NOMO-1 (cell line): ENCODE measurements at regions not wholly inside any gene's neighbourhood (a gene's known extent, or its start where the extent isn't known, plus 50 kb on each side); places are given as distances from the start of the nearest gene placed in this dataset.
"Not testable (repeated sequence)": the region's sequence is repeated elsewhere in the genome, so short reads cannot be mapped to it uniquely, and the experiment has no call there.

ENCODE experiments used
- DNase-seq, 2 experiments: peaks; one replicate each; lab custom pipeline; 2025; ENCODE audit not compliant: unreplicated experiment in 2 of 2; lab: John Stamatoyannopoulos, UW

DNA sequence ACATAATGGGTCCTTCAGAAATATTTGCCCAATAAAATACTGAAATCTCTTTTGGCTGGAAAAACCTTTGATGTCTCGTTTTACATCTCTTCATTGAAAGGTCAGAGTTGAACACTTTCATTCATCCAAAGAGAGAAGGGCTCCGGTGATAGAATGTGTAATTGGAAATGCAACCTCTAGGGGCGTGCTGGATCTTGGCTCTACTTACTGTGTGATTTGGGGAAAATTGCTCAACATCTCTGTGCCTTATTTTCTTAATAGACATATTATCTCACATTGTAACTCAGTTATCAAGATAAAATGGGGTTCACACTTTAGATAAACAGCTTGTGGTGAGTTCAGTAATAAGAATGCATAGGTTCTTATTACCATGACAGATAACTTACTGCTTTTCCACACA is 1444.1 kb downstream of the SLITRK5 start:
- no peak for DNase-seq

DNA sequence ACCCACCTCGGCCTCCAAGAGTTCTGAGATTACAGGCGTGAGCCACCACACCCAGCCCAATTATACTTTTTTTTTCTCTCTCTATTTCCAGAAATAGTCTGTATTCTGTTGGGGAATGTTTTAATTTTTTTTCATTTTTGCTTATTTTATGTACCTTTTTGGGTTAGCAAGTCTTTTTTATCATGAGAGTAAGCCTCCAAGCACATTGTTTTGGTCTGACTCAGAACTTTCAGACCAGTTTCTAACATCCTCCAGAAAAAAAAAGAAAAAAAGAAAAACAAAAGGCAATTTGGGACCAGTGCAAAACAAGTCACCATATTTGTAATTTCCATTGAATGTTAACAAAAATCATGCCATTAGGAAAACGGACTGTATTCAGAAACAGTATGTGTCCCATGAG is 1465.5 kb downstream of the SLITRK5 start:
- DNase-seq: no peak

DNA sequence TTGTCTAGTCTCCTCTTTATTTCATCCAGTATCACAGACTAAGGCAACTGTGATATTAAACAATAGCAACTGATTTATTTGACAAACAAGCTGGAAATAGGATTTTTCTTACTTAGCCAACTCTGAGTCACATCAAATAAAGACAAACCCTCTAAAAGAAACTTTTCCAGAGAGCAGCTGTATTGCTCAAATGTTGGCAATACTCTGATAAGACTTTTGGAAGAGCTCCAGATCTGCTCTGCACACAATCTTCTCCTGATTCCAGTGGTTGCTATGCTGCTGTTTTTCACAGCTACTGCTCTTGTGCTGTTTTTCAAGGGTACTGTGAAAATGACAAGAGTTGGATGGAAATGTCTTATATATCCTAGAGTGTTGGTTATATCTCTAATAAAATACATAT is 1479.2 kb downstream of the SLITRK5 start:
- DNase-seq: no peak

DNA sequence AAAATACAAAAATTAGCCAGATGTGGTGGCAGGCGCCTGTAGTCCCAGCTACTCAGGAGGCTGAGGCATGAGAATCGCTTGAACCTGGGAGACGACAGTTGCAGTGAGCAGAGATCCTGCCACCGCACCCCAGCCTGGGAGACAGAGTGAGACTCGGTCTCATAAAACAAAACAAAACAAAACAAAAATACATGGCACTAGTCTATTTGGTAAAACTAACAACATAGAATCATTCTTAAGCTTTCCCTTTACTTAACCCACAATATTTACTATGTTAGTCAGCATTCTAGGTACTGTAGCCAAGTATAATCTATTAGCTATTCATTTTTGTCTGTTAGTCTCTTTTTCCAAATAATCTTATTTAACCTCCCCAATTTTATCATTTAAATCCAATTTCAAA is 1482.8 kb downstream of the SLITRK5 start:
- no peak for DNase-seq

DNA sequence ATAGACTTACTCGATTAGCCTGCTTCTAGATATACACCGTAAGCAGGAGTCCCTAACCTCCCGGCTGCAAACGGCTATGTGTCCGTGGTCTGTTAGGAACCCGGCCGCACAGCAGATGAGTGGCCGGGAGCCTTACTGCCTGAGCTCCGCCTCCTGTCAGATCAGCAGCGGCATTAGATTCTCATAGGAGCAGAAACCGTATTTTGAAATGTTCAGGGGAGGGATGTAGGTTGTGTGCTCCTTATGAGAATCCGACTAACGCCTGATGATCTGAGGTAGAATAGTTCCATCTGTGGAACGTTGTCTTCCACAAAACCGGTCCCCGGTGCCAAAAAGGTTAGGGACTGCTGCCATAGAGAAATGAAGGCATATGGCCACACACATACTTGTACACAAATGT is 1491.9 kb downstream of the SLITRK5 start:
- DNase-seq: no peak

DNA sequence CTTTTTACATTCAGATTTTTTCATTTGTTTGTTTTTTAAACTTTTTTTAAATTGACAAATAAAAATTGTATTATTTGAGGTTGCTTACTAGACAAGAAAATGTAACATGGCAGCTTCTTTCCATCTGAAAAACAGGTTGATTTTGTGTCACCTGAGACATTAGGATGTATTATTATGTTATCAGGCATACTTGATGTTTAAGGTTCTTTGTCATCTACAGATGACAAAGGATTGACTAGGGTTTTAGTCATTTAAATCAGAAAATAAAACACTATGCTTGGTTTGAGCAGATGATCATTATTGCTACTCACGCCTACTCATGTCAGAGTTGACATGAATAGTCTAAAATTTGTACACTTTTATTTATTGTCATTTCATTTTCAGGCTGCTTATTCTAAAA is 1494.5 kb downstream of the SLITRK5 start:
- no peak for DNase-seq

DNA sequence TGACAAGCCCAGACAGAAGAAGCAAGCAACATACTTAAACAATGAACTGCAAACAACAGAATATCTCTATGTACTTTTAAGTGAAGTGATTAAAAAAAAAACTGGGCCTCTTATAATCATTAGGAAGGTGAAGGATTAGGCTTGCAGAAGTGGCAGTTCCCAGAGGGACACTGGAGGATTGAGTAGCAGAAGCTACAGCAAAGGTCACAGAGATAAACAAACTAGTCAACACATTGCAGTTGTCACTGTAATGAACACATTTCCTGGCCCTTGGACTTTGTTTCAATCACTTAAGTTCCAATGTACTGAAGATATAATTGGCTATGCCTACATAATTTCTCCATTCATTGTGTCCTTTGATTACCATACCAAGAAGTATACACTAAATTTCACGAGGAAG is 1498.8 kb downstream of the SLITRK5 start:
- DNase-seq: no peak

DNA sequence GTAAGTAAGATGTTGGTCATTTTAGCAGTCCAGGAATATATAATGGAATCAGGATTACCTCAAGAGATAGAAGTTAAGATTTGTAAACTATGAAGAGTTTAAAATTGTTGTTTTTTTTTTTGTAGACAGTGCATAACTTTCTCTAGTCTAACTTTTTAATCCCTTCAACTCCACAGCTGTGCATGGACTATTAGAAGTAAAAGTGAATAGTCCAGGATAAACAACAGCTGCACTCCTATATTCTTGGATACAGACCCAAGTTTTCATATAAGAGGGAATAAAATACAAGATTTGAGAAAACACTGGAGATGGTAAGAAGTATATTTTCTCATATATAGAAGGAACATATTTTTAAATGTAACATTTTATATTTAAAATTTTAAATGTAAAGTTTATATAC is 1509.9 kb downstream of the SLITRK5 start:
- no peak for DNase-seq

DNA sequence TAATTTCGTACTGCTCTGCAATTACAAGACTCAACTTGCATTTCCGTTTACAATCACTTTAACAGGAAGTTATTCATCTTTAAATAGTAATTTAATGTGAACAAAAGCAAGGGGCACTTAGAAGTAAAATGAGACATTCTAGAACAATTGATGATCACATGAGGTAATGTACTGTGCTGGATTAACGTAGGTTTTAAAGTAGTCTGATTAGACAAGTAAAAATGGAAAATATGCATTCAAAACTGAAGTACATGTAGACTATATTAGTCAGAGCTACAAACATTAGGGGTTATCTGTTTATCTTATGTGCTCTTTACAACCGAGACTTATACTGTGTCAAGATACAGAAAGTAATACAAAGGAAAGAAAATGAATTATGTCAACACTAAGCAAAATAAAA is 1528.0 kb downstream of the SLITRK5 start:
- DNase-seq: no peak

DNA sequence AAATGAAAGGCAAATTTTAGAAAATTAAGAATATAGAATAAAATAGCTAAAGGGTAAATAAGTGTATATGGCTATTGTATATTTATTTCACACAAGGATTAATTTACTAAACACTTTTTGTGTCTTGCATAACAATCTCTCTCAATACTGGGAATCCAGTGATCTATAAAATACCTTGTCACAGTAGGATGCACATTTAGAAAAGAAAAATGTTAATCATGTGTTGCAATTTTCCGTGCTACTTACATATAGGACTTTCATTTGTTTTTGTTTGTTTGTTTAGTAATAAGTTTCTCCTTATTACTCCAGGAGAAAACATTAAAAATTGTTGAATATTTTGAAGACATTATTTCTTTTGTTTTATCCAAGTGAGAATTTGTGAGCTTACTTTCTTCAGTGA is 1533.3 kb downstream of the SLITRK5 start:
- DNase-seq: no peak

DNA sequence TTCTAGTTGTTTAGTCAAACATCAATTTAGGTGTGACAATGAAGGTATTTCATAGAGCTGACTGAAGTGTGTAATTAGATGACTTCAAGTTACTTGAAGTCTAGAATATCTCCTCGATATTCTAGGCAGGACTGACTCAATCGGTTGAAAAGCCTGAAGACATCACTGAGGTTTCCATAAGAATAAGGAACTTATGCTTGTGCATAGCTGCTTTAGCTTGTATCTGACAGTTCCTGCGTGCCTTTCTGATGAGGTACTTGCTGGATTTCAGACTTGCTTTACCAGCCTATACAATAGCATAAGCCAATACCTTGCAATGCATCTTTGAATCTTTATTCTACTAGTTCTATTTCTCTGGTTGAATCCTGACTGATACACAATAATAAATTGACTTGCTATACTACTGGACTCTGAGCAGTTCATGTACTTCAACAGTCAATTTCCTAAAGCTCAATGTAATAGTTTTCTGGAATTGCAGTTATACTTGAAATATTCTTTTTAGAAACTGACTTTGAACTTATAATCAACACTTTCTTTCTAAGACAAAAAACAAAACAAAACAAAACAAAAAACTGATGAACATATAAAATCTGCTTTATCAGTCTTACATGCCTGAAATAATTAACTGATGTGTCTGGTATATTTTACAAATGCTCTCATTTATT is 1534.8 kb downstream of the SLITRK5 start:
- no peak for DNase-seq

DNA sequence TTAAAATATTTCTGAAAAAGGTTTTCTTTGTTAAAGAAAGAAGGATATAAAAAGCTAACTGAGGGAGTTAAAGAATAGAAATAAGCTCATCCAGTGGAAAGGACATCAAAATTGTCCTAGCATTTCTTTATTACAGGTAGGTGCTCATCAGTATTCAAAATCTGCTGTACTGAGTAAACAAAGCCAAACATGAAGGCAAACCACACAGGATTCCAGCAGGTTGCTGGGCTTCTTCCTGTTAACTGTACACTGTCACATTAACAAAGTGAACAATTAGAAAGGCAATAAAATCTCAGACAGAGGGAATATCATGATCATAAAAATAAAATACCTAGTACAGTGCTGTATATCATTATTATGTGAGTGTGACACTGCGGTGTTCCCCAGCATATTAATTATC is 1541.0 kb downstream of the SLITRK5 start:
- DNase-seq: no peak

DNA sequence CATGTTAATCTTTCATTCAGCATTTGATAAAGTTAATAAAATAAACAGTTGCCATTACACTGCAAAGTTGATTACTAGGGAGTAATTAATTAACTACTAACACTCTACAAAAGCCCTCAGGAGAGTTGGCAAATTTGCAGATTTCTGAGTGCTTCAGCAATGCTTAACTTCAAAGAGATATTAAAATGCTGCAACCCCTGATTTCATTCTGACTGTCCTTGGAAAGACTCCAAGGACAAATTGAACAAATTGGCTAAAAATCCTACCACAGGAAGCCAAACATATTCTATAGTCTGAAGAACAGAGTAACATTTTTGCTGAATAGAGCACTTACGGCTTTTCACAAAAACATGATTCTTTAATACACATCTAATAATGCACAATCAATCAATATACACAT is 1543.0 kb downstream of the SLITRK5 start:
- DNase-seq: no peak

DNA sequence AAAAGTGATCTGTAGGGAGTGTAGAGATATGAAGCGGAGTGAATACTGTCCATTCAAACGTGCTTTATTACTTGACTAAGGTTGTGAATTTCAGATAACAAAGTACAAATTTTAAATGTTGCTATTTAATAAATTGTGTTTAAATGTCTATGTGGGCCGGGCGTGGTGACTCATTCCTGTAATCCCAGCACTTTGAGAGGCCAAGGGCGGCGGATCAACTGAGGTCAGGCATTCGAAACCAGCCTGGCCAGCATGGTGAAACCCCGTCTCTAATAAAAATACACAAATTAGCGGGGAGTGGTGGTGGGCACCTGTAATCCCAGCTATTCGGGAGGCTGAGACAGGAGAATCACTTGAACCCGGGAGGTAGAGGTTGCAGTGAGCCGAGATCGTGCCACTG is 1544.1 kb downstream of the SLITRK5 start:
- DNase-seq: not testable (repeated sequence)

DNA sequence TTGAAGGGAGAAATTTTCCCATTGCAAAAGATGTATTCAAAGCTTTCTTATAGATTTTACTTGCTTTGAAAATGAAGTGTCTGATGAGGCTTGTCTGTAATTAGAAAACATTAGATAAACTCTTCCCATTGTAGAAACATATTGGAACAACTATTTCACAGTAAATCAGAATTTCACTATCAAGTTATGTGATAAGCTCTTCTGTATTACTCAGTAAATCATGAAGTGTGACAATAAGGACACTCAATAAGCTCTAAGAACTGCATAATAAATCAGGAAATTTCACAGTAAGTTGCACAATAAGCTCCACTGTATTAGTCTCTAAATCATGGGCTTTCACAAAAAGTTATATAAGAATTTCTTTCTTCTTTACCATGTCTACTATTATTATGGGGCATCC is 1546.6 kb downstream of the SLITRK5 start:
- DNase-seq: no peak

DNA sequence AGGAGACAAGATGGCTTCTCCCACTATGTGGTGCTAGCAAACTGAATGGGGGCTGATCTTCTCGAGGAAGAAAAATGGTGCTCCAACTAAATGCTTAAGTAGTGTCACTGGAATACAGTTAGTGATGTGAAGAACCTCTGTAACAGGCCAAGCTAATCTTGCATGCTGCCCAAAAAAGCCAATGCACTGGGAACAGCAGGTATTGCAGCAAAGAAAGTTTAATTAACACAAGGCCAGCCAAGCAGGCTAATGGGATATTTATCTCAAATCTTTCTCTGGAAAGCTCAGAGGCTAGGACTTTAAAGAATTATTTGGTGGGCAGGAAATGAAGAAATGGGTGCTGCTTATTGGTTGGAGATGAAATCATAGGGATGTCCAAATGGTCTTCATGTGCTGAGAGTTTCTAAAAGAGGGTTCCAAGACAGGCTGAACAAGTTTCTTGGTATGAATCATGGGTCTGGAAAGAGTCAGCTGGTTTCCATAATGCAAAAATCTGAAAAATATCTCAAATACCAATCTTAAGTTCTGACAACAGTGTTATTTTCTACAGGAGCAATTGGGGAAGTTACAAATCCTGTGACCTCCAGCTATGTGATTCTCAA is 1550.5 kb downstream of the SLITRK5 start:
- no peak for DNase-seq

DNA sequence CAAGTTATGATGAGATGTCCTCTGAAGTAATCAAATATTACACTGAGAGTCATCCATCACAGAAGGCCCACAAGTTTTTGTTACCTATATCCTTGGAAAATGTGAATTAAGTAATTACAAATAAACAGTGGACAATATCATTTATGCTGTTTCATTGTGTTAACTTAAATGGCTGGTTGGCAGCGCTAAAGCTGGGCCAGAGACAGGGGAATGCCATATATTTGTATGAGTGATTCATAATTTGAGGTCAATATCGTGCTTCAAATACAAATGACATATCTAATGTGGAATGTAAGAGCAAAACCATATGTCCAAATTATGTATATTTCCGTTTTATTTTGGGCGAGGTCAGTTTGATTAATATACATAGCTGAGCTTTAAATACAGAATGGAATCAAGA is 1556.2 kb downstream of the SLITRK5 start:
- no peak for DNase-seq

DNA sequence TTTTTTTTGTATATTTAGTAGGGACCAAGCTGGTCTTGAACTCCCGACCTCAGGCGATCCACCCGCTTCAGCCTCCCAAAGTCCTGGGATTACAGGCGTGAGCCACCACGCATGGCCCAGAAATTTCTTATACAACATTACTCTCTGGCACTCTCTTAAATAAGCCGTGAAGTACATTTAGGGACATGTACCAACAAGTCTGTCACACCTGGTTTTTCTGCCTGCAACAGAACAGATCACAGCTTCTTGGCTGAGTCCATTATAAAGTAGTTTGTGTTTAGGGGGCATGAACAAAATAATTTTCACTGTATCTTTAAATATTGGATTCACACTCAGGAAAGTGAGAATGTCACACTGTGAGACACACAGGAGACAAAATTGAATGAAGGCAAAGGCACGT is 1567.3 kb downstream of the SLITRK5 start:
- DNase-seq: no peak

DNA sequence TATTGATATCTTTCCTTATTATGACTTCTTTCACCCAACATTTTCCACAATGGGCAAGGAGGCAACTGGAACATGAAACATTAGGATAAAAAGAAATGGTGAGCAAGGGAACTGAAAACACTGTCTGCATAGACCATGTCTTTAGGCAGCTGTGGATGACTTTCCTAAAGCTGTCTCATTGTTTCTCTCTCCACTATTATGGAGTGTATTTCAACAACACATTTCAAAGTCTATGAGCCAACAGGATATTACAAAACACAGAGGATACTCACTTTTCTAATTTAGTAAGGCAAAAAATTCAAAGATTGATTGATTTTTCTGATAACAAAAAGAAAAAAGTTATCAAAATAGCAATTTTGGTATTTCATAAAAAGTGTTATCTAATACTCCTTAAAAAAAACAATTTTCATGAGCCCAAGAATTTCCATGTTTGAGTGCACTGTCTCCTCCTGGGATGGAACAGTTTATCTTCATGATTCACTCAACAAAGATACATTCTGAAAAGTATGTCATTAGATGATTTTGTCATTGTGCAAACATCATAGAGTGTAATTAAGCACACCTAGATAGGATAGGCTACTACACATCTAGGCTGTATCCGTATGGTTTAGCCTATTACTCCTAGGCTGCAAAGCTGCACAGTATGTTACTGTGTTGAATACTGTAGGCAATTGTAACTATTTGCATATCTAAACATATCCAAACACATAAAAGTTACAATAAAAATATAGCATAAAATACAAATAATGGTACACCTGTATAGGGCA is 1568.4 kb downstream of the SLITRK5 start:
- DNase-seq: no peak

DNA sequence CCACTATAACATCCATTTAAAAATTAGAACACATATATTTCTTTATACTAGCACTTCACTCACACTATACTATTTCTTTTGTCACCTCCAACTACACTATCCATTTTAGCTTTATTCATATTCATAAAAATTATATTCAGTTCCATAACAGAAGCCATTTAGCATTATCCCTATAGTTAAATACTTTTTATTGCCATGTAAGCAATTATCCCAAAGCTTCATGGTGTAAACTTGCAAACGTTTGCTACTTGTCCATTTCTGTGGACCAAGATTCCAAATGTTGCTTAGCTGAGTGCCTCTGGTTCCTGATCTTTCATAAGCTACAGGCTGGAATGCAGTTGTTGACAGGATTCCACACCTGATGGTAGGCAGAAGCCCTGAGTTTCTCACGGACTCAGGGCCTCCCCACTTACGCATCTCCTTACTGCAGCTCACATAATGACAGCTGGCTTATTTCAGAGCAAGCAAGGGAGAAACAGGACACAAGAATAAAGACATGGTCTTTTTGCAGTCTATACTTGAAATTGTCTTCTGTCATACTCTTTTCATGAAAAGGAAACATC is 1584.8 kb downstream of the SLITRK5 start:
- no peak for DNase-seq

DNA sequence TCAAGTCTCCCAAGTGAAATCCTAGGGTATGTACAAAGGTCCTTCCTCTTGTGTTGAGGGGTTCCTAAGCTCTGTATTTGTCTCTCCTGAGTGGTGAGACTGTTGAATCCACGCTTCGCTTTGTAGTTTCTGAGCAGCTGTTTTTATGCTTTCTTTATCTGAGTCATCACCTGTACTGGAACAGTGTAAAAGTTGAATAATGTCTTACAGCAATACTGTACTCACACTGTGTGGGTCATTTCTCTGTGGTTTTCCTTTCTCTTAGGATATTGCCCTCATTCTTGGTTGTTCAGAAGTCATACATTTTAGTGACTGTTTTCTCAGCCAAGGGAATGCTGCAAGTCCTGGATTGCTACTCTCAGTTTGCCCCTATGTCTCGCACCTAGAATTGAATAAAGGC is 1596.6 kb downstream of the SLITRK5 start:
- DNase-seq: no peak

DNA sequence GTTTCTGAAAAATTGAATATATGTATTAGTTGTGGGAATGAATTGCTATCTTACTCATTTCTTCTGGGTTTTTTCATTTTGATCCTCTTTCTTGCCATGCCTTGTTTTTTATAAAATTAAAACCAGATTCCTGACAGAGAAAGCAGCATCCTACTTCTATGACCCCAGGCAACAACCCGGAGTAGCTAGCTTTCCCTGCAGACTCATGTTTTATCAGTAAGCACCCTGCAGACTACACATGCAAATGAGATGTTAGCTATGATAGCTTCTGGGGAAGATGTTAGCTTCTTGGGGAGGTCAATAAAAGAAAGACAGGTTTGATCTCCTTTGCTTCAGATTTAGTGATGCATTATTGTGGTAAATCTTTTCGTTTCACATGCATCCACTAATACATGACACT is 1598.6 kb downstream of the SLITRK5 start:
- no peak for DNase-seq
